ENCODE measurements at regions not wholly inside any gene's neighbourhood (a gene's known extent, or its start where the extent isn't known, plus 50 kb on each side); places are given as distances from the start of the nearest gene placed in this dataset.

- H3K9me3 ChIP-seq (ENCODE audit: control insufficient read depth in 1 of 2, insufficient read depth in 1 of 2, low read depth in 1 of 2, low read length in 2 of 2): no peaks in the 10 kb centered on the region
- intact Hi-C loops (cut with micrococcal nuclease): no loop called here
- H3K4me3 ChIP-seq (replicated peaks in 1 of 2; ENCODE audit: low read depth in 1 of 2, low read length in 2 of 2): no peak overlapping the region
- ChIA-PET RAD21 (ENCODE audit: low non-redundant PET in 1 of 2, low total read pairs in 2 of 2, uncharacterized antibody in 2 of 2, unreplicated experiment in 2 of 2) (no interaction called here), POLR2A (no interaction called here), CTCF (no interaction called here)
- no peak for ATAC-seq
- TF ChIP-seq JUND (IDR thresholded peaks at IDR 0.05) (no peak), TCF7L2 (IDR thresholded peaks at IDR 0.05; ENCODE audit: borderline replicate concordance, extremely low read depth, insufficient read depth, insufficient read length) (no peak), EZH2phosphoT487 (IDR thresholded peaks at IDR 0.05; ENCODE audit: borderline replicate concordance) (no peak), EGR1 (IDR thresholded peaks at IDR 0.05; ENCODE audit: low read depth) (no peak), SRF (IDR thresholded peaks at IDR 0.05; ENCODE audit: low read depth) (no peak), POLR2AphosphoS5 (IDR thresholded peaks at IDR 0.05; ENCODE audit: low read depth, low read length) (no peak), SIN3A (IDR thresholded peaks at IDR 0.05; ENCODE audit: low read depth) (no peak), EZH2 (IDR thresholded peaks at IDR 0.05) (no peak), ZNF274 (IDR thresholded peaks at IDR 0.05; ENCODE audit: low read depth, low read length) (no peak), REST (IDR thresholded peaks at IDR 0.05; ENCODE audit: low read depth) (no peak), SP1 (IDR thresholded peaks at IDR 0.05; ENCODE audit: low read depth) (no peak), POLR2A (IDR thresholded peaks at IDR 0.05; ENCODE audit: borderline replicate concordance, extremely low read depth, insufficient read depth, insufficient read length) (no peak), FOSL1 (IDR thresholded peaks at IDR 0.05; ENCODE audit: low read depth) (no peak), CBX3 (IDR thresholded peaks at IDR 0.05; ENCODE audit: low read depth) (no peak)
- TF ChIP-seq, protein P1, sequence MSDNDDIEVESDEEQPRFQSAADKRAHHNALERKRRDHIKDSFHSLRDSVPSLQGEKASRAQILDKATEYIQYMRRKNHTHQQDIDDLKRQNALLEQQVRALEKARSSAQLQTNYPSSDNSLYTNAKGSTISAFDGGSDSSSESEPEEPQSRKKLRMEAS (IDR thresholded peaks at IDR 0.05): no peak
- TF ChIP-seq, protein P2, sequence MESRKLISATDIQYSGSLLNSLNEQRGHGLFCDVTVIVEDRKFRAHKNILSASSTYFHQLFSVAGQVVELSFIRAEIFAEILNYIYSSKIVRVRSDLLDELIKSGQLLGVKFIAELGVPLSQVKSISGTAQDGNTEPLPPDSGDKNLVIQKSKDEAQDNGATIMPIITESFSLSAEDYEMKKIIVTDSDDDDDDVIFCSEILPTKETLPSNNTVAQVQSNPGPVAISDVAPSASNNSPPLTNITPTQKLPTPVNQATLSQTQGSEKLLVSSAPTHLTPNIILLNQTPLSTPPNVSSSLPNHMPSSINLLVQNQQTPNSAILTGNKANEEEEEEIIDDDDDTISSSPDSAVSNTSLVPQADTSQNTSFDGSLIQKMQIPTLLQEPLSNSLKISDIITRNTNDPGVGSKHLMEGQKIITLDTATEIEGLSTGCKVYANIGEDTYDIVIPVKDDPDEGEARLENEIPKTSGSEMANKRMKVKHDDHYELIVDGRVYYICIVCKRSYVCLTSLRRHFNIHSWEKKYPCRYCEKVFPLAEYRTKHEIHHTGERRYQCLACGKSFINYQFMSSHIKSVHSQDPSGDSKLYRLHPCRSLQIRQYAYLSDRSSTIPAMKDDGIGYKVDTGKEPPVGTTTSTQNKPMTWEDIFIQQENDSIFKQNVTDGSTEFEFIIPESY (IDR thresholded peaks at IDR 0.05; ENCODE audit: extremely low read depth, insufficient replicate concordance, low read length): no peak
- TF ChIP-seq, protein P3, sequence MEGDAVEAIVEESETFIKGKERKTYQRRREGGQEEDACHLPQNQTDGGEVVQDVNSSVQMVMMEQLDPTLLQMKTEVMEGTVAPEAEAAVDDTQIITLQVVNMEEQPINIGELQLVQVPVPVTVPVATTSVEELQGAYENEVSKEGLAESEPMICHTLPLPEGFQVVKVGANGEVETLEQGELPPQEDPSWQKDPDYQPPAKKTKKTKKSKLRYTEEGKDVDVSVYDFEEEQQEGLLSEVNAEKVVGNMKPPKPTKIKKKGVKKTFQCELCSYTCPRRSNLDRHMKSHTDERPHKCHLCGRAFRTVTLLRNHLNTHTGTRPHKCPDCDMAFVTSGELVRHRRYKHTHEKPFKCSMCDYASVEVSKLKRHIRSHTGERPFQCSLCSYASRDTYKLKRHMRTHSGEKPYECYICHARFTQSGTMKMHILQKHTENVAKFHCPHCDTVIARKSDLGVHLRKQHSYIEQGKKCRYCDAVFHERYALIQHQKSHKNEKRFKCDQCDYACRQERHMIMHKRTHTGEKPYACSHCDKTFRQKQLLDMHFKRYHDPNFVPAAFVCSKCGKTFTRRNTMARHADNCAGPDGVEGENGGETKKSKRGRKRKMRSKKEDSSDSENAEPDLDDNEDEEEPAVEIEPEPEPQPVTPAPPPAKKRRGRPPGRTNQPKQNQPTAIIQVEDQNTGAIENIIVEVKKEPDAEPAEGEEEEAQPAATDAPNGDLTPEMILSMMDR (IDR thresholded peaks at IDR 0.05 in 2 of 3, conservative IDR thresholded peaks at IDR 0.05 in 1 of 3; ENCODE audit: borderline replicate concordance in 1 of 3, insufficient read depth in 1 of 3, low read depth in 2 of 3, low read length in 2 of 3): no peak
- TF ChIP-seq, protein P4, sequence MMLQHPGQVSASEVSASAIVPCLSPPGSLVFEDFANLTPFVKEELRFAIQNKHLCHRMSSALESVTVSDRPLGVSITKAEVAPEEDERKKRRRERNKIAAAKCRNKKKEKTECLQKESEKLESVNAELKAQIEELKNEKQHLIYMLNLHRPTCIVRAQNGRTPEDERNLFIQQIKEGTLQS (IDR thresholded peaks at IDR 0.05): no peak
- H4K20me1 ChIP-seq (ENCODE audit: insufficient read depth): no peaks in the 10 kb centered on the region
- no peaks in the 10 kb centered on the region for H3K36me3 ChIP-seq (ENCODE audit: control insufficient read depth in 1 of 2, insufficient read depth in 2 of 2, low read length in 2 of 2)
- no peak for DNase-seq (ENCODE audit: low read depth, low spot score)
- H2AFZ ChIP-seq (ENCODE audit: low read depth, low read length, poor library complexity, severe bottlenecking): no peak overlapping the region
- no peaks in the 10 kb centered on the region for H3K79me2 ChIP-seq (ENCODE audit: insufficient read depth, low read length)
- no peaks in the 10 kb centered on the region for H3K9me2 ChIP-seq (ENCODE audit: insufficient read depth)
- no peak overlapping the region for H3K9ac ChIP-seq (ENCODE audit: low read length)
- no peaks in the 10 kb centered on the region for H3K27me3 ChIP-seq (ENCODE audit: insufficient read depth, low read length)
- no peak overlapping the region for H3K4me2 ChIP-seq (ENCODE audit: low read length)
- no peak overlapping the region for H3K27ac ChIP-seq (ENCODE audit: low read depth, low read length)
- no TSS peak for BruUV-seq (replicated peaks)
- H3K4me1 ChIP-seq (ENCODE audit: control insufficient read depth in 1 of 2, insufficient read depth in 2 of 2, low read length in 2 of 2): no peaks in the 10 kb centered on the region
These were observed 606.9 kb upstream of the PCDH10 start for GRCh38 chr4:132542228-132542627.
